Upper lobe of left lung (tissue), 6 donors: ENCODE measurements at regions not wholly inside any gene's neighbourhood (a gene's known extent, or its start where the extent isn't known, plus 50 kb on each side); places are given as distances from the start of the nearest gene placed in this dataset.

Experiments
- ATAC-seq, 2 donors: fragments of 200-7000 bp; cut with Tn5 transposase; one replicate each; pipeline ENCODE4 v1.9.1; 2022; ENCODE audit warnings: mild to moderate bottlenecking in 2 of 2, moderate library complexity in 2 of 2; ENCODE audit not compliant: low FRiP score in 2 of 2
- DNase-seq, 2 donors: peaks; one replicate each; pipeline ENCODE4 v3.0.0-alpha.2; 2019 to 2020
- H3K27ac ChIP-seq, 4 donors: fragments of 200-600 bp; sonication (generic); one replicate each; pipeline ENCODE4 v1.5.1; 2016 to 2019
- H3K27me3 ChIP-seq, 4 donors: fragments of 200-600 bp; sonication (generic); one replicate each; pipeline ENCODE4 v1.5.1; 2017 to 2019
- H3K36me3 ChIP-seq, 4 donors: fragments of 200-600 bp; sonication (generic); one replicate each; pipeline ENCODE4 v1.5.1; 2016 to 2019
- H3K4me1 ChIP-seq, 4 donors: fragments of 200-600 bp; sonication (generic); one replicate each; pipeline ENCODE4 v1.5.1; 2018 to 2019
- H3K4me3 ChIP-seq, 4 donors: fragments of 200-600 bp; sonication (generic); one replicate each; pipeline ENCODE4 v1.5.1; 2017 to 2019; ENCODE audit warnings: mild to moderate bottlenecking in 2 of 4, moderate library complexity in 1 of 4
- H3K9me3 ChIP-seq, 4 donors: fragments of 200-600 bp; sonication (generic); one replicate each; pipeline ENCODE4 v1.5.1; 2018 to 2019
- CTCF ChIP-seq, 6 experiments: fragments of 450-650 bp in 4 of 6; fragments of 200-600 bp in 2 of 6; sonication (generic) in 2 of 6; IDR thresholded peaks; one replicate each; pipeline ENCODE4 v1.5.1; 2016 to 2019; ENCODE audit warnings: antibody characterized with exemption in 6 of 6
- EP300 ChIP-seq, 4 donors: sonication (generic); formaldehyde crosslinking; IDR thresholded peaks; one replicate each; pipeline ENCODE4 v1.5.1; 2017; ENCODE audit warnings: antibody characterized with exemption in 4 of 4, control low read depth in 2 of 4
- POLR2A ChIP-seq, 4 donors: fragments of 450-650 bp; IDR thresholded peaks; one replicate each; pipeline ENCODE4 v1.5.1; 2016 to 2017; ENCODE audit warnings: antibody characterized with exemption in 4 of 4, mild to moderate bottlenecking in 2 of 4
- POLR2AphosphoS5 ChIP-seq, 2 donors: sonication (generic); formaldehyde crosslinking; IDR thresholded peaks; one replicate each; pipeline ENCODE4 v1.5.1; 2017; ENCODE audit warnings: antibody characterized with exemption in 2 of 2
- WGBS, 2 donors: methylation state at CpG; one replicate each; pipeline ENCODE4 v1.1.5; 2017 to 2018; 5-methylcytosine and 5-hydroxymethylcytosine counted together
- donor health status: DM: no; HTN: no; CAD: no; lungs with moderate emphysema.
- donor health status: DM: no; HTN: yes; CAD: no; lungs with severe emphysema.

GRCh38 chr2:200211643-200212042 lies 94.8 kb upstream of the SPATS2L start:
- Histone ChIP-seq H3K4me1 (no peaks in the 10 kb centered on the region), H3K4me3 (no peak overlapping the region), H3K27ac (no peak overlapping the region), H3K36me3 (no peaks in the 10 kb centered on the region), H3K27me3 (no peaks in the 10 kb centered on the region), H3K9me3 (no peaks in the 10 kb centered on the region)
- ATAC-seq (no peak), DNase-seq (no peak)
- TF ChIP-seq POLR2A (IDR thresholded peaks at IDR 0.05) (no peak), POLR2AphosphoS5 (IDR thresholded peaks at IDR 0.05) (no peak)
- WGBS, 2 donors: 56 to 66% methylated on average over 5 of the region's 5 CpGs

GRCh38 chr2:200212862-200213425 lies 93.5 kb upstream of the SPATS2L start:
- DNase-seq: no peak
- Histone ChIP-seq H3K27me3 (no peaks in the 10 kb centered on the region), H3K27ac (no peak overlapping the region), H3K9me3 (no peaks in the 10 kb centered on the region), H3K36me3 (no peaks in the 10 kb centered on the region), H3K4me3 (no peak overlapping the region), H3K4me1 (no peaks in the 10 kb centered on the region)
- TF ChIP-seq CTCF (IDR thresholded peaks at IDR 0.05) (no peak), POLR2A (IDR thresholded peaks at IDR 0.05) (no peak), EP300 (IDR thresholded peaks at IDR 0.05) (no peak), POLR2AphosphoS5 (IDR thresholded peaks at IDR 0.05) (no peak)
- 89 to 92% methylated on average over 5 of the region's 5 CpGs for WGBS, 2 donors
- ATAC-seq: no peak

- no peaks in the 10 kb centered on the region for H3K4me1 ChIP-seq
- DNase-seq (no peak), ATAC-seq (peak in 1 of 2 donors; percentile 40)
- H3K36me3 ChIP-seq: no peaks in the 10 kb centered on the region
- TF ChIP-seq EP300 (IDR thresholded peaks at IDR 0.05) (no peak), CTCF (IDR thresholded peaks at IDR 0.05) (no peak), POLR2AphosphoS5 (IDR thresholded peaks at IDR 0.05) (no peak), POLR2A (IDR thresholded peaks at IDR 0.05) (no peak)
- no peak overlapping the region for H3K27ac ChIP-seq
- H3K4me3 ChIP-seq: no peak overlapping the region
- no peaks in the 10 kb centered on the region for H3K27me3 ChIP-seq
- H3K9me3 ChIP-seq: no peaks in the 10 kb centered on the region
- 77 to 79% methylated on average over 4 of the region's 4 CpGs for WGBS, 2 donors
Observed at GRCh38 chr2:200216310-200216709, 90.2 kb upstream of the SPATS2L start.

GRCh38 chr2:200217320-200217719 lies 89.2 kb upstream of the SPATS2L start:
- H3K27me3 ChIP-seq: no peaks in the 10 kb centered on the region
- no peaks in the 10 kb centered on the region for H3K4me1 ChIP-seq
- H3K36me3 ChIP-seq: no peaks in the 10 kb centered on the region
- 95 to 100% methylated on average over 1 of the region's 1 CpG for WGBS, 2 donors
- TF ChIP-seq CTCF (IDR thresholded peaks at IDR 0.05) (no peak), EP300 (IDR thresholded peaks at IDR 0.05) (no peak), POLR2AphosphoS5 (IDR thresholded peaks at IDR 0.05) (no peak), POLR2A (IDR thresholded peaks at IDR 0.05) (no peak)
- no peaks in the 10 kb centered on the region for H3K9me3 ChIP-seq
- no peak overlapping the region for H3K27ac ChIP-seq
- no peak for ATAC-seq
- no peak for DNase-seq
- H3K4me3 ChIP-seq: no peak overlapping the region

- WGBS, 2 donors: 83 to 93% methylated on average over 1 of the region's 1 CpG
- ATAC-seq (no peak), DNase-seq (no peak)
- Histone ChIP-seq H3K9me3 (no peaks in the 10 kb centered on the region), H3K4me3 (no peak overlapping the region), H3K27ac (no peak overlapping the region), H3K4me1 (peaks cover 0 to 5% (median 1%) of the 10 kb centered on the region in 4 donors), H3K36me3 (no peaks in the 10 kb centered on the region), H3K27me3 (no peaks in the 10 kb centered on the region)
- no peak for TF ChIP-seq EP300 (IDR thresholded peaks at IDR 0.05)
- no peak for TF ChIP-seq POLR2AphosphoS5 (IDR thresholded peaks at IDR 0.05)
- TF ChIP-seq POLR2A (IDR thresholded peaks at IDR 0.05): no peak
- no peak for TF ChIP-seq CTCF (IDR thresholded peaks at IDR 0.05)
Observed at GRCh38 chr2:200218645-200219044, 87.8 kb upstream of the SPATS2L start.
